Prostate gland (tissue), 2 donors: ENCODE measurements at regions not wholly inside any gene's neighbourhood (a gene's known extent, or its start where the extent isn't known, plus 50 kb on each side); places are given as distances from the start of the nearest gene placed in this dataset.

Source experiments
- CTCF ChIP-seq, 4 experiments: fragments of 200-600 bp in 2 of 4; fragments of 450-650 bp in 2 of 4; sonication (generic) in 2 of 4; IDR thresholded peaks; 1 replicate in 3 of 4; 2 replicates in 1 of 4; pipeline ENCODE4 v1.5.1; 2016 to 2019; ENCODE audit warnings: antibody characterized with exemption in 4 of 4, mild to moderate bottlenecking in 2 of 4, moderate library complexity in 2 of 4
- POLR2A ChIP-seq: fragments of 450-650 bp; IDR thresholded peaks from one replicate; pipeline ENCODE4 v1.6.1; 2016; ENCODE audit warnings: antibody characterized with exemption, mild to moderate bottlenecking

DNA sequence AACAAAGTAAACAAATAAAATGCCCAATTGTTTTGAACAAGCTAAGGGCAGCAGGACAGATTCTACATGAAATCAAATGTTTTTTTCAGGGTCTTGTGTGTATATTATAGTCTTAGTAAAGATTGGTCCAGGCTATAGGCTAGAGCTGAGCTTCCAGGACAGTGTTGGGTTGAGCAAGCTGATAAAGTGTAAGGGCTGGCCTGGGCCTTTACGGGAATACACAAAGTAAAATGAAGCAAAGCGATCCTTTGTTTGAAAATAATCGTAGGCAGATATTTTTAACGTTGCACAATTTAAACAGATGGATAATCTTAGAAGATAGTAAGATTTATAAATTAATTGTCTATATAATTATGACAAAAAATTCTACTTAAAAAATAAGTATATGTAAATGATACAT is 1204.6 kb downstream of the OTOL1 start:
- no peak for TF ChIP-seq CTCF (IDR thresholded peaks at IDR 0.05)
- no peak for TF ChIP-seq POLR2A
